ENCODE measurements at regions not wholly inside any gene's neighbourhood (a gene's known extent, or its start where the extent isn't known, plus 50 kb on each side); places are given as distances from the start of the nearest gene placed in this dataset.

GRCh38 chr4:147096667-147097604 lies 151.3 kb upstream of the TTC29 start:
- TF ChIP-seq CTCF (IDR thresholded peaks at IDR 0.05; ENCODE audit: insufficient read depth, low read length) (no peak), POLR2AphosphoS5 (IDR thresholded peaks at IDR 0.05; ENCODE audit: low read depth) (no peak), SPI1 (IDR thresholded peaks at IDR 0.05; ENCODE audit: borderline replicate concordance, low read depth) (no peak), GABPA (IDR thresholded peaks at IDR 0.05; ENCODE audit: low read depth) (no peak), REST (IDR thresholded peaks at IDR 0.05; ENCODE audit: insufficient replicate concordance, low read depth) (no peak)
